IMR-90 (cell line): ENCODE measurements at regions not wholly inside any gene's neighbourhood (a gene's known extent, or its start where the extent isn't known, plus 50 kb on each side); places are given as distances from the start of the nearest gene placed in this dataset.

Experiments used
- ATAC-seq: fragments of 200-7000 bp; cut with Tn5 transposase; 2 replicates; pipeline ENCODE4 v1.9.1; 2020; ENCODE audit warnings: low read depth, mild to moderate bottlenecking, moderate library complexity
- BruUV-seq: library from RNA; stranded (reverse); fragments of 400-500 nt; replicated peaks from 2 replicates; lab custom pipeline; 2021; lab: Mats Ljungman, UMichigan
- CTCF ChIA-PET: fragments of 300-600 bp; formaldehyde crosslinking; extraction: SDS; loops from one replicate; lab custom pipeline; 2021; ENCODE audit warnings: antibody characterized with exemption; lab: Yijun Ruan, JAX
- POLR2A ChIA-PET: fragments of 300-600 bp; sonication (Branson Sonifier 250); formaldehyde crosslinking; loops from one replicate; lab custom pipeline; 2022; ENCODE audit warnings: antibody characterized with exemption; ENCODE audit not compliant: unreplicated experiment; lab: Charles Lee
- DNase-seq: peaks from one replicate; pipeline ENCODE4 v3.0.0; 2013
- H2AFZ ChIP-seq: replicated peaks from 2 replicates; pipeline ENCODE3; 2013; ENCODE audit warnings: low read length, mild to moderate bottlenecking; ENCODE audit not compliant: poor library complexity
- H2AK5ac ChIP-seq: 2 replicates; pipeline ENCODE4 v1.6.1; 2013; ENCODE audit warnings: low read depth, low read length, inconsistent platforms
- H2AK9ac ChIP-seq: replicated peaks from 2 replicates; pipeline ENCODE3; 2013; ENCODE audit warnings: mild to moderate bottlenecking, low read depth, low read length, moderate library complexity; ENCODE audit not compliant: poor library complexity
- H2BK120ac ChIP-seq: 2 replicates; pipeline ENCODE4 v1.6.1; 2013; ENCODE audit warnings: low read depth, low read length, inconsistent platforms
- H2BK15ac ChIP-seq: 3 replicates; pipeline ENCODE4 v1.6.1; 2013; ENCODE audit warnings: low read depth, low read length, inconsistent platforms
- H2BK20ac ChIP-seq: 2 replicates; pipeline ENCODE4 v1.6.1; 2013; ENCODE audit warnings: low read depth, mild to moderate bottlenecking, inconsistent platforms, low read length, moderate library complexity
- H2BK5ac ChIP-seq: 2 replicates; pipeline ENCODE4 v1.6.1; 2013; ENCODE audit warnings: mild to moderate bottlenecking, low read depth, low read length, inconsistent platforms; ENCODE audit not compliant: poor library complexity, severe bottlenecking
- H3K14ac ChIP-seq: replicated peaks from 2 replicates; pipeline ENCODE4 v1.6.1; 2013; ENCODE audit warnings: low read depth, low read length, inconsistent platforms
- H3K18ac ChIP-seq: 2 replicates; pipeline ENCODE4 v1.6.1; 2013; ENCODE audit warnings: low read depth, low read length, control low read depth
- H3K23ac ChIP-seq: 2 replicates; pipeline ENCODE4 v1.6.1; 2013; ENCODE audit warnings: low read depth, low read length, inconsistent platforms
- H3K27ac ChIP-seq: 2 replicates; pipeline ENCODE4 v1.5.1; 2013; ENCODE audit warnings: mild to moderate bottlenecking, control low read depth, low read length; ENCODE audit not compliant: insufficient read depth
- H3K27me3 ChIP-seq: 2 replicates; pipeline ENCODE4 v1.6.1; 2013; ENCODE audit warnings: low read length; ENCODE audit not compliant: control insufficient read depth, insufficient read depth
- H3K36me3 ChIP-seq: 2 replicates; pipeline ENCODE4 v1.6.1; 2013; ENCODE audit warnings: low read length, mixed read lengths; ENCODE audit not compliant: control insufficient read depth, insufficient read depth
- H3K4ac ChIP-seq: 2 replicates; pipeline ENCODE4 v1.6.1; 2013; ENCODE audit warnings: low read depth, low read length, inconsistent platforms
- H3K4me1 ChIP-seq: 2 replicates; pipeline ENCODE4 v1.6.1; 2013; ENCODE audit warnings: low read length, mixed read lengths; ENCODE audit not compliant: control insufficient read depth, insufficient read depth
- H3K4me2 ChIP-seq: 2 replicates; pipeline ENCODE4 v1.6.1; 2013; ENCODE audit warnings: low read depth, mild to moderate bottlenecking, control low read depth, low read length, moderate library complexity
- H3K4me3 ChIP-seq: 2 replicates; pipeline ENCODE4 v1.5.1; 2013; ENCODE audit warnings: low read depth, mild to moderate bottlenecking, control low read depth, low read length, moderate library complexity; ENCODE audit not compliant: insufficient read depth
- H3K56ac ChIP-seq: 2 replicates; pipeline ENCODE4 v1.6.1; 2013; ENCODE audit warnings: low read length, inconsistent platforms; ENCODE audit not compliant: insufficient read depth; ENCODE audit errors: extremely low read depth
- H3K79me1 ChIP-seq, 2 experiments: 2 replicates each; pipeline ENCODE4 v1.6.1; 2013; ENCODE audit warnings: low read length in 2 of 2, inconsistent platforms in 1 of 2, low read depth in 1 of 2
- H3K9ac ChIP-seq: 2 replicates; pipeline ENCODE4 v1.6.1; 2013; ENCODE audit warnings: low read depth, low read length, control low read depth
- H3K9me1 ChIP-seq: 2 replicates; pipeline ENCODE4 v1.6.1; 2013; ENCODE audit warnings: low read length, inconsistent platforms; ENCODE audit not compliant: insufficient read depth
- H3K9me3 ChIP-seq: 2 replicates; pipeline ENCODE4 v1.6.1; 2013; ENCODE audit warnings: low read length; ENCODE audit not compliant: control insufficient read depth, insufficient read depth
- H4K20me1 ChIP-seq: 2 replicates; pipeline ENCODE4 v1.6.1; 2013; ENCODE audit warnings: low read length, inconsistent platforms; ENCODE audit not compliant: insufficient read depth
- H4K5ac ChIP-seq: 2 replicates; pipeline ENCODE4 v1.6.1; 2013; ENCODE audit warnings: mild to moderate bottlenecking, low read depth, low read length, control low read depth
- H4K8ac ChIP-seq, 2 experiments: 2 replicates each; pipeline ENCODE4 v1.6.1; 2013; ENCODE audit warnings: low read depth in 2 of 2, low read length in 2 of 2, control low read depth in 1 of 2, inconsistent platforms in 1 of 2
- H4K91ac ChIP-seq: 2 replicates; pipeline ENCODE4 v1.6.1; 2013; ENCODE audit warnings: low read depth, low read length, inconsistent platforms; ENCODE audit not compliant: insufficient read depth
- BHLHE40 ChIP-seq: fragments of 150-350 bp; IDR thresholded peaks from 2 replicates; pipeline ENCODE4 v1.6.1; 2016; ENCODE audit warnings: mild to moderate bottlenecking, low read depth, low read length
- CTCF ChIP-seq: conservative IDR thresholded peaks from 2 replicates; pipeline ENCODE4 v1.5.1; 2012; ENCODE audit warnings: mild to moderate bottlenecking, low read depth, low read length, improper control_type of control experiment
- MAZ ChIP-seq: IDR thresholded peaks from 2 replicates; pipeline ENCODE4 v1.6.1; 2012; ENCODE audit warnings: low read depth, mild to moderate bottlenecking, low read length, improper control_type of control experiment, moderate library complexity, borderline replicate concordance
- NFE2L2 ChIP-seq: fragments of 150-350 bp; IDR thresholded peaks from 2 replicates; pipeline ENCODE4 v1.6.1; 2016; ENCODE audit warnings: low read depth, mild to moderate bottlenecking, low read length
- RAD21 ChIP-seq: IDR thresholded peaks from 2 replicates; pipeline ENCODE4 v1.6.1; 2012; ENCODE audit warnings: low read length, improper control_type of control experiment
- RFX5 ChIP-seq: IDR thresholded peaks from 2 replicates; pipeline ENCODE4 v1.8.0; 2012; ENCODE audit warnings: low read depth, mild to moderate bottlenecking, low read length, moderate library complexity
- USF2 ChIP-seq: fragments of 150-350 bp; IDR thresholded peaks from 2 replicates; pipeline ENCODE4 v1.6.1; 2017; ENCODE audit warnings: mild to moderate bottlenecking, antibody characterized with exemption, low read length, low read depth
- WGBS, 2 experiments: methylation state at CpG; one replicate each; pipeline versions ENCODE4 v1.1.5 to v1.1.7; 2013; ENCODE audit warnings: missing lambda C conversion rate in 2 of 2; ENCODE audit not compliant: insufficient read length in 1 of 2; ENCODE audit errors: extremely low coverage in 2 of 2; 5-methylcytosine and 5-hydroxymethylcytosine counted together
- dilution Hi-C: fragments of 300-500 bp; cut with HindIII; formaldehyde crosslinking; loops from one replicate; pipeline ENCODE4 v1.14.3; 2018; ENCODE audit warnings: low sequenced_read_pairs; ENCODE audit not compliant: unreplicated experiment
- in situ Hi-C: fragments of 300-500 bp; cut with MboI; formaldehyde crosslinking; loops from 3 replicates; pipeline ENCODE4 v1.14.3; 2019; ENCODE audit warnings: low sequenced_read_pairs, inconsistent platforms, mixed read lengths
- intact Hi-C: fragments of 100-400 bp; cut with micrococcal nuclease; formaldehyde crosslinking; loops from 2 replicates; pipeline ENCODE4 v1.10.0; 2022

DNA sequence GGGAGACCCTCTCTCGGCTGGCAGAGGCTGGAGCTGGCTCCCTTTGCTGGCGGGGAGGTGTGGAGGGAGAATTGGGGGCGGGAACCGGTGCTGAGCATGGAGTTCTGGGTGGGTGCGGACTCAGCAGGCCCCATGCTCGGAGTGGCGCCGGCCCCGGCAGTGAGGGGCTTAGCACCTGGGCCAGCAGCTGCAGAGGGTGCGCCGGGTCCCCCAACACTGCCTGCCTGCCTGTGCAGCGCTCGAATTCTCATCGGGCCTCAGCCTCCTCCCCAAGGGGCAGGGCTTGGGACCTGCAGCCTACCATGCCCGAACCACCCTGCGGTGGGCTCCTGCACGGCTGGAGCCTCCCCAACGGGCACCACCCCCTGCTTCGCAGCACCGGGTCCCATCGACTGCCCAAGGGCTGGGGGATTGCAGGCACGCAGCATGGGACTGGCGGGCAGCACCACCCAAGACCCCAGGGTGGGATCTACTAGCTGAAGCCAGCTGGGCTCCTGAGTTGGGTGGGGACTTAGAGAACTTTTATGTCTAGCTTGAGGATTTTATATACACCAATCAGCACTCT is 129.8 kb downstream of the LRRC30 start:
- POLR2A ChIA-PET, result no interaction called here
- dilution Hi-C loops, result no loop called here

More for the DNA sequence above, 129.8 kb downstream of the LRRC30 start:
- in situ Hi-C loops, result no loop called here
- 74% methylated on average over 10 of the region's 23 CpGs; no CpG with 5 or more reads in 1 of the 2 experiments for WGBS, 2 experiments
- H4K20me1 ChIP-seq, result no peaks in the 10 kb centered on the region
- H3K4me2 ChIP-seq, result no peak overlapping the region
- no peak overlapping the region for H4K8ac ChIP-seq
- H3K9ac ChIP-seq, result no peak overlapping the region
- H3K14ac ChIP-seq, result no peak overlapping the region
- no peak overlapping the region for H2AFZ ChIP-seq
- no peaks in the 10 kb centered on the region for H3K79me1 ChIP-seq
- H2BK20ac ChIP-seq, result no peak overlapping the region
- BruUV-seq, result no TSS peak
- no peak overlapping the region for H3K4me3 ChIP-seq
- H3K9me1 ChIP-seq, result no peaks in the 10 kb centered on the region
- no peak overlapping the region for H2AK5ac ChIP-seq
- no peak overlapping the region for H4K5ac ChIP-seq
- H3K4ac ChIP-seq, result no peak overlapping the region
- intact Hi-C loops, result no loop called here
- H3K36me3 ChIP-seq, result no peaks in the 10 kb centered on the region
- no peak overlapping the region for H3K56ac ChIP-seq
- no peak overlapping the region for H2BK15ac ChIP-seq
- H3K23ac ChIP-seq, result no peak overlapping the region
- no peak overlapping the region for H2BK120ac ChIP-seq
- H2BK5ac ChIP-seq, result no peak overlapping the region
- H4K91ac ChIP-seq, result no peak overlapping the region
- no peak overlapping the region for H2AK9ac ChIP-seq
- no peak overlapping the region for H3K27ac ChIP-seq
- H3K18ac ChIP-seq, result no peak overlapping the region
- no peak for DNase-seq
- no peak for ATAC-seq
- CTCF ChIA-PET, result no interaction called here
- no peaks in the 10 kb centered on the region for H3K27me3 ChIP-seq
- TF ChIP-seq USF2, result no peak
- TF ChIP-seq BHLHE40, result no peak
- TF ChIP-seq MAZ, result no peak
- no peak for TF ChIP-seq NFE2L2
- TF ChIP-seq CTCF, result no peak
- TF ChIP-seq RAD21, result no peak
- no peak for TF ChIP-seq RFX5
- H3K4me1 ChIP-seq, result no peaks in the 10 kb centered on the region
- no peaks in the 10 kb centered on the region; the same call in 1 of the 2 replicates for H3K9me3 ChIP-seq
